Endothelial cell of umbilical vein (primary cell): ENCODE measurements at regions not wholly inside any gene's neighbourhood (a gene's known extent, or its start where the extent isn't known, plus 50 kb on each side); places are given as distances from the start of the nearest gene placed in this dataset.

ENCODE experiments used
- BruUV-seq: library from RNA; stranded (reverse); fragments of 400-500 nt; replicated peaks from 2 replicates; lab custom pipeline; 2021; lab: Mats Ljungman, UMichigan
- CTCF ChIA-PET: fragments of 300-600, 350-600 bp; sonication (Branson Sonifier 250); formaldehyde crosslinking; loops from one replicate; lab custom pipeline; 2021; ENCODE audit warnings: antibody characterized with exemption, inconsistent platforms; lab: Charles Lee
- POLR2A ChIA-PET: fragments of 300-600, 350-600 bp; sonication (Branson Sonifier 250); formaldehyde crosslinking; loops from one replicate; lab custom pipeline; 2021; ENCODE audit warnings: antibody characterized with exemption, inconsistent platforms; lab: Charles Lee
- DNase-seq: peaks from one replicate; pipeline ENCODE4 v3.0.0-alpha.2; 2011; ENCODE audit warnings: low read depth, low spot score
- FAIRE-seq: peaks from 2 replicates; lab custom pipeline; 2011; peaks lifted over from hg19 to GRCh38; lab: Jason Lieb, UNC
- H2AFZ ChIP-seq: 2 replicates; pipeline ENCODE4 v1.6.0; 2012; ENCODE audit warnings: low read depth, low read length, control low read depth, inconsistent platforms
- H3K27ac ChIP-seq: 2 replicates; pipeline ENCODE4 v1.5.1; 2011; ENCODE audit warnings: low read depth, mild to moderate bottlenecking, control low read depth, low read length, moderate library complexity; ENCODE audit not compliant: insufficient read depth
- H3K27me3 ChIP-seq, 2 experiments: 2 replicates each; pipeline versions ENCODE4 v1.6.0 to v1.6.1; 2011; ENCODE audit warnings: low read length in 2 of 2, mixed read lengths in 1 of 2; ENCODE audit not compliant: control insufficient read depth in 2 of 2, insufficient read depth in 2 of 2
- H3K36me3 ChIP-seq, 2 experiments: 2 replicates in 1 of 2; 3 replicates in 1 of 2; pipeline ENCODE4 v1.5.1; 2011; ENCODE audit warnings: low read length in 2 of 2, mild to moderate bottlenecking in 1 of 2, moderate library complexity in 1 of 2; ENCODE audit not compliant: control insufficient read depth in 2 of 2, insufficient read depth in 2 of 2; ENCODE audit errors: extremely low read depth in 1 of 2
- H3K4me1 ChIP-seq: 3 replicates; pipeline ENCODE4 v1.5.1; 2011; ENCODE audit warnings: mild to moderate bottlenecking, low read length; ENCODE audit not compliant: control insufficient read depth, insufficient read depth; ENCODE audit errors: extremely low read depth
- H3K4me2 ChIP-seq: 2 replicates; pipeline ENCODE4 v1.6.1; 2011; ENCODE audit warnings: low read length, control low read depth, mixed read lengths; ENCODE audit not compliant: insufficient read depth
- H3K4me3 ChIP-seq, 3 experiments: fragments of 200-600 bp in 1 of 3; sonication (generic), shearing (Covaris generic) in 1 of 3; replicated peaks in 1 of 3; 2 replicates each; pipeline ENCODE4 v1.5.1; 2011 to 2016; ENCODE audit warnings: control low read depth in 3 of 3, low read length in 3 of 3, mild to moderate bottlenecking in 2 of 3, inconsistent platforms in 1 of 3, low read depth in 1 of 3, moderate library complexity in 1 of 3; ENCODE audit not compliant: insufficient read depth in 1 of 3
- H3K79me2 ChIP-seq: 2 replicates; pipeline ENCODE4 v1.6.0; 2012; ENCODE audit warnings: low read length, inconsistent platforms; ENCODE audit not compliant: control insufficient read depth, insufficient read depth
- H3K9ac ChIP-seq: replicated peaks from 2 replicates; pipeline ENCODE3; 2011; ENCODE audit warnings: low read length, control low read depth; ENCODE audit not compliant: insufficient read depth; ENCODE audit errors: extremely low read depth
- H3K9me1 ChIP-seq: replicated peaks from 3 replicates; pipeline ENCODE4 v1.6.0; 2011; ENCODE audit warnings: mild to moderate bottlenecking, low read length; ENCODE audit not compliant: control insufficient read depth, insufficient read depth; ENCODE audit errors: extremely low read depth
- H3K9me3 ChIP-seq: replicated peaks from 2 replicates; pipeline ENCODE4 v1.5.1; 2012; ENCODE audit warnings: low read length, inconsistent platforms; ENCODE audit not compliant: control insufficient read depth, insufficient read depth
- H4K20me1 ChIP-seq: replicated peaks from 2 replicates; pipeline ENCODE3; 2011; ENCODE audit warnings: mild to moderate bottlenecking, low read length; ENCODE audit not compliant: control insufficient read depth, insufficient read depth; ENCODE audit errors: extremely low read depth
- EZH2 ChIP-seq: IDR thresholded peaks from 2 replicates; pipeline ENCODE4 v1.6.1; 2012; ENCODE audit warnings: borderline replicate concordance, low read depth, mild to moderate bottlenecking, moderate library complexity, low read length, inconsistent platforms; ENCODE audit not compliant: severe bottlenecking
- FOS ChIP-seq: IDR thresholded peaks from 2 replicates; pipeline ENCODE4 v1.6.1; 2011; ENCODE audit warnings: mild to moderate bottlenecking, low read length, moderate library complexity, borderline replicate concordance; ENCODE audit not compliant: insufficient read depth
- GATA2 ChIP-seq: IDR thresholded peaks from 2 replicates; pipeline ENCODE4 v1.7.0; 2011; ENCODE audit warnings: low read depth, mild to moderate bottlenecking, moderate library complexity, mixed read lengths, low read length; ENCODE audit not compliant: insufficient read length, insufficient read depth
- MYC ChIP-seq: IDR thresholded peaks from one replicate; pipeline ENCODE4 v1.6.1; 2011; ENCODE audit warnings: mild to moderate bottlenecking, low read depth, low read length
- POLR2A ChIP-seq: IDR thresholded peaks from 2 replicates; pipeline ENCODE4 v1.6.1; 2012; ENCODE audit warnings: low read depth, mild to moderate bottlenecking, control low read depth, low read length
- POLR2AphosphoS5 ChIP-seq: IDR thresholded peaks from 2 replicates; pipeline ENCODE4 v1.6.1; 2012; ENCODE audit warnings: low read depth, mild to moderate bottlenecking, control low read depth, low read length, moderate library complexity; ENCODE audit not compliant: insufficient read depth
- dilution Hi-C: fragments of 300-500 bp; cut with MboI; formaldehyde crosslinking; loops from one replicate; pipeline ENCODE4 v1.15.0; 2019; ENCODE audit warnings: low sequenced_read_pairs; ENCODE audit not compliant: extremely low pct_ligation_motif_present
- intact Hi-C: fragments of 100-400 bp; cut with micrococcal nuclease; formaldehyde crosslinking; loops from one replicate; pipeline ENCODE4 v1.10.0; 2022
- TF ChIP-seq, protein P1 (sequence below), 2 donors: IDR thresholded peaks; 1 replicate in 1 of 2; 2 replicates in 1 of 2; pipeline ENCODE4 v1.5.1; 2011; ENCODE audit warnings: low read length in 2 of 2, mild to moderate bottlenecking in 2 of 2, moderate library complexity in 2 of 2, control low read depth in 1 of 2, inconsistent platforms in 1 of 2, low read depth in 1 of 2; ENCODE audit not compliant: insufficient read depth in 1 of 2; ENCODE audit errors: extremely low read depth in 1 of 2
- TF ChIP-seq, protein P2 (sequence below): IDR thresholded peaks from 2 replicates; pipeline ENCODE4 v1.6.1; 2011; ENCODE audit not compliant: insufficient read depth, insufficient read length

DNA sequence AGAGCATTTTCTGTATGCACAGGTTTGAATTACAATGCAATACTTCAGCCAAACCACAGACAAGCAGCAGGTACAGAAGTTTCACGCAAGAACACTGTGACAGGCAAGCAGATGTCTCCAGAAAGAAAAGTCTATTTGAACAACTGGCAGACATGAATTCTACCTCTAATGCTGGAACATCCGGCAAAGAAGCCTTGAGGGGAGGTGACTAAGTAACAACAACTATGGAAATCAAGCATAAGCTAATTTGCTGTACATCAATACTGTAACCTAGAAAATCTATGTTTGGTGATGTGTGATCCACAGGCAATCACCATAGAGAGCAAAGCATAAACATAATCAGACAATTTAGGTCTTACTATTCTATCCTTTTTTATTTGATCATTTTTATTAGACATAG, 65.5 kb downstream of the PLK2 start:
- DNase-seq (no peak), FAIRE-seq (no peak)
- Histone ChIP-seq H3K36me3 (no peaks in the 10 kb centered on the region), H3K9ac (no peak overlapping the region), H3K4me2 (no peak overlapping the region), H3K9me1 (no peaks in the 10 kb centered on the region), H3K27me3 (no peaks in the 10 kb centered on the region), H3K4me3 (no peak overlapping the region), H3K79me2 (no peaks in the 10 kb centered on the region), H3K9me3 (no peaks in the 10 kb centered on the region), H3K27ac (no peak overlapping the region), H3K4me1 (no peaks in the 10 kb centered on the region), H2AFZ (no peak overlapping the region), H4K20me1 (no peaks in the 10 kb centered on the region)
- BruUV-seq: no TSS peak
- ChIA-PET POLR2A (no interaction called here), CTCF (interaction anchor here (2.0 kb wide), 1 partner anchor 10 kb away, joined by 6 read pairs; no protein-coding TSS in a partner anchor)
- intact Hi-C loops: no loop called here
- TF ChIP-seq, protein P1, sequence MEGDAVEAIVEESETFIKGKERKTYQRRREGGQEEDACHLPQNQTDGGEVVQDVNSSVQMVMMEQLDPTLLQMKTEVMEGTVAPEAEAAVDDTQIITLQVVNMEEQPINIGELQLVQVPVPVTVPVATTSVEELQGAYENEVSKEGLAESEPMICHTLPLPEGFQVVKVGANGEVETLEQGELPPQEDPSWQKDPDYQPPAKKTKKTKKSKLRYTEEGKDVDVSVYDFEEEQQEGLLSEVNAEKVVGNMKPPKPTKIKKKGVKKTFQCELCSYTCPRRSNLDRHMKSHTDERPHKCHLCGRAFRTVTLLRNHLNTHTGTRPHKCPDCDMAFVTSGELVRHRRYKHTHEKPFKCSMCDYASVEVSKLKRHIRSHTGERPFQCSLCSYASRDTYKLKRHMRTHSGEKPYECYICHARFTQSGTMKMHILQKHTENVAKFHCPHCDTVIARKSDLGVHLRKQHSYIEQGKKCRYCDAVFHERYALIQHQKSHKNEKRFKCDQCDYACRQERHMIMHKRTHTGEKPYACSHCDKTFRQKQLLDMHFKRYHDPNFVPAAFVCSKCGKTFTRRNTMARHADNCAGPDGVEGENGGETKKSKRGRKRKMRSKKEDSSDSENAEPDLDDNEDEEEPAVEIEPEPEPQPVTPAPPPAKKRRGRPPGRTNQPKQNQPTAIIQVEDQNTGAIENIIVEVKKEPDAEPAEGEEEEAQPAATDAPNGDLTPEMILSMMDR (IDR thresholded peaks at IDR 0.05; ENCODE audit: extremely low read depth in 1 of 2, insufficient read depth in 1 of 2, low read depth in 1 of 2, low read length in 2 of 2): no peak
- TF ChIP-seq POLR2AphosphoS5 (no peak), GATA2 (no peak), POLR2A (no peak), FOS (no peak), MYC (no peak), EZH2 (no peak)
- TF ChIP-seq, protein P2, sequence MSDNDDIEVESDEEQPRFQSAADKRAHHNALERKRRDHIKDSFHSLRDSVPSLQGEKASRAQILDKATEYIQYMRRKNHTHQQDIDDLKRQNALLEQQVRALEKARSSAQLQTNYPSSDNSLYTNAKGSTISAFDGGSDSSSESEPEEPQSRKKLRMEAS: no peak
- dilution Hi-C loops: no loop called here
